K562 (cell line): ENCODE measurements at regions not wholly inside any gene's neighbourhood (a gene's known extent, or its start where the extent isn't known, plus 50 kb on each side); places are given as distances from the start of the nearest gene placed in this dataset.

ENCODE experiments used
- ARID3B ChIP-seq: fragments of 250-450 bp; sonication (Bioruptor Pico); IDR thresholded peaks from 2 replicates; pipeline ENCODE4 v1.4.0; 2020; ENCODE audit warnings: borderline replicate concordance
- ATF3 ChIP-seq, 2 experiments: fragments of 450-650 bp in 1 of 2; sonication (generic) in 1 of 2; formaldehyde crosslinking in 1 of 2; IDR thresholded peaks in 1 of 2; conservative IDR thresholded peaks in 1 of 2; 2 replicates each; pipeline versions ENCODE4 v1.6.1 to v1.8.1; 2016 to 2023; ENCODE audit warnings: mild to moderate bottlenecking in 2 of 2, moderate library complexity in 2 of 2, inconsistent platforms in 1 of 2, missing genetic modification reagents in 1 of 2
- CTBP1 ChIP-seq: fragments of 450-650 bp; IDR thresholded peaks from 2 replicates; pipeline ENCODE4 v1.6.1; 2016; ENCODE audit warnings: borderline replicate concordance
- ETV1 ChIP-seq: fragments of 450-650 bp; conservative IDR thresholded peaks from 2 replicates; pipeline ENCODE4 v1.6.1; 2016; ENCODE audit warnings: missing genetic modification characterization, control low read depth, low read depth, missing compliant biosample characterization
- HINFP ChIP-seq: fragments of 450-650 bp; conservative IDR thresholded peaks from 2 replicates; pipeline ENCODE4 v1.6.1; 2016; ENCODE audit warnings: missing genetic modification characterization, low read depth, mild to moderate bottlenecking, control low read depth, missing compliant biosample characterization
- IFI16 ChIP-seq: fragments of 250-450 bp; sonication (Bioruptor Pico); IDR thresholded peaks from 2 replicates; pipeline ENCODE4 v2.1.2; 2022; ENCODE audit warnings: mild to moderate bottlenecking, inconsistent platforms
- MECOM ChIP-seq: fragments of 250-450 bp; sonication (Bioruptor Pico); IDR thresholded peaks from 2 replicates; pipeline ENCODE4 v1.8.0; 2022; ENCODE audit warnings: inconsistent platforms
- NR4A1 ChIP-seq, 2 experiments: fragments of 250-450 bp in 1 of 2; fragments of 450-650 bp in 1 of 2; sonication (Bioruptor Pico) in 1 of 2; IDR thresholded peaks; 2 replicates each; pipeline versions ENCODE4 v1.4.0 to v1.6.1; 2016 to 2020; ENCODE audit warnings: mild to moderate bottlenecking in 2 of 2, missing compliant biosample characterization in 1 of 2, missing genetic modification characterization in 1 of 2, moderate library complexity in 1 of 2
- PREB ChIP-seq: sonication (generic); formaldehyde crosslinking; IDR thresholded peaks from 2 replicates; pipeline ENCODE4 v1.8.1; 2023; ENCODE audit warnings: mild to moderate bottlenecking, missing genetic modification reagents
- ZBTB34 ChIP-seq: fragments of 250-450 bp; sonication (Bioruptor Pico); IDR thresholded peaks from 2 replicates; pipeline ENCODE4 v1.8.0; 2021; ENCODE audit warnings: mild to moderate bottlenecking, moderate library complexity
- ZNF212 ChIP-seq: fragments of 450-650 bp; formaldehyde crosslinking; IDR thresholded peaks from 2 replicates; pipeline ENCODE4 v1.4.0; 2020; ENCODE audit warnings: mild to moderate bottlenecking

- TF ChIP-seq HINFP, result peak; percentile 84; the same call in 1 of the 2 replicates
- TF ChIP-seq PREB (CRISPR knock-in tag), result no peak
- TF ChIP-seq NR4A1 (CRISPR knock-in tag; IDR thresholded peaks at IDR 0.05), result peak; percentile 94; the same call in 1 of the 2 replicates
- TF ChIP-seq NR4A1 (tag; IDR thresholded peaks at IDR 0.05), result peak; percentile 79
- peak; percentile 89 for TF ChIP-seq MECOM (CRISPR knock-in tag)
- 0 out of 2 replicates have a peak, but pooled peaks have one; percentile 28 for TF ChIP-seq IFI16 (CRISPR knock-in tag)
- TF ChIP-seq ZBTB34 (CRISPR knock-in tag), result no peak
- no peak for TF ChIP-seq CTBP1
- 0 out of 2 replicates have a peak, but pooled peaks have one; percentile 53 for TF ChIP-seq ZNF212 (CRISPR knock-in tag)
- TF ChIP-seq ARID3B, result no peak
- TF ChIP-seq ATF3 (IDR thresholded peaks at IDR 0.05), result no peak
- peak; percentile 87 for TF ChIP-seq ATF3 (CRISPR knock-in tag; conservative IDR thresholded peaks at IDR 0.05)
- peak; percentile 57 for TF ChIP-seq ETV1 (tag)
These were observed 98.8 kb downstream of the LHX2 start (continued) for GRCh38 chr9:124110307-124110915.
